Upper lobe of left lung (tissue), 4 donors: ENCODE measurements at regions not wholly inside any gene's neighbourhood (a gene's known extent, or its start where the extent isn't known, plus 50 kb on each side); places are given as distances from the start of the nearest gene placed in this dataset.

Experiments used
- CTCF ChIP-seq, 6 experiments: fragments of 450-650 bp in 4 of 6; fragments of 200-600 bp in 2 of 6; sonication (generic) in 2 of 6; IDR thresholded peaks; one replicate each; pipeline ENCODE4 v1.5.1; 2016 to 2019; ENCODE audit warnings: antibody characterized with exemption in 6 of 6
- EP300 ChIP-seq, 4 donors: sonication (generic); formaldehyde crosslinking; IDR thresholded peaks; one replicate each; pipeline ENCODE4 v1.5.1; 2017; ENCODE audit warnings: antibody characterized with exemption in 4 of 4, control low read depth in 2 of 4
- POLR2A ChIP-seq, 4 donors: fragments of 450-650 bp; IDR thresholded peaks; one replicate each; pipeline ENCODE4 v1.5.1; 2016 to 2017; ENCODE audit warnings: antibody characterized with exemption in 4 of 4, mild to moderate bottlenecking in 2 of 4
- POLR2AphosphoS5 ChIP-seq, 2 donors: sonication (generic); formaldehyde crosslinking; IDR thresholded peaks; one replicate each; pipeline ENCODE4 v1.5.1; 2017; ENCODE audit warnings: antibody characterized with exemption in 2 of 2

- TF ChIP-seq CTCF (IDR thresholded peaks at IDR 0.05) (no peak), POLR2AphosphoS5 (IDR thresholded peaks at IDR 0.05) (no peak), POLR2A (IDR thresholded peaks at IDR 0.05) (no peak), EP300 (IDR thresholded peaks at IDR 0.05) (no peak)
These were observed 221.0 kb upstream of the FOXD3 start for GRCh38 chr1:63101336-63101735.
